HG03469 (cell line): ENCODE measurements at regions not wholly inside any gene's neighbourhood (a gene's known extent, or its start where the extent isn't known, plus 50 kb on each side); places are given as distances from the start of the nearest gene placed in this dataset.

Experiments used
- ATAC-seq: cut with Tn5 transposase; IDR thresholded peaks from one replicate; pipeline ENCODE4 v1.9.1; 2021; ENCODE audit warnings: mild to moderate bottlenecking, moderate library complexity, moderate number of reproducible peaks; ENCODE audit not compliant: unreplicated experiment

DNA sequence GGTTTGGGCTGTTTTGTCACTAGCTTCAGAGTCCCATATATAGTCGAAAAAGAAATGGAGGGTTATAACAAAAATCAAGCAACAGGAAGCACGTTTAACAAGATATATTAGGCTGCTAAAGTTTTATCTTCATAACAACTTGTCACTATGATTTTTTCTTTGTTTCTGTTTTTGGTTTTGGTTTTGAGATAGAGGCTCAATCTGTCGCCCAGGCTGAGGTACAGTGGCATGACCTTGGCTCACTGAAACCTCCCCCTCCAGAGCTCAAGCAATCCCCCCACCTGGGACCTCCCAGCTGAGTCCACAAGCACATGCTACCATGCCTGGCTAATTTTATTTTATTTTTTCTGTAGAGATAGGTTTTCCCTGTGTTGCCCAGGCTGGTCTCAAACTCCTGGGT, 2664.4 kb downstream of the ARAP2 start:
- no peak for ATAC-seq

DNA sequence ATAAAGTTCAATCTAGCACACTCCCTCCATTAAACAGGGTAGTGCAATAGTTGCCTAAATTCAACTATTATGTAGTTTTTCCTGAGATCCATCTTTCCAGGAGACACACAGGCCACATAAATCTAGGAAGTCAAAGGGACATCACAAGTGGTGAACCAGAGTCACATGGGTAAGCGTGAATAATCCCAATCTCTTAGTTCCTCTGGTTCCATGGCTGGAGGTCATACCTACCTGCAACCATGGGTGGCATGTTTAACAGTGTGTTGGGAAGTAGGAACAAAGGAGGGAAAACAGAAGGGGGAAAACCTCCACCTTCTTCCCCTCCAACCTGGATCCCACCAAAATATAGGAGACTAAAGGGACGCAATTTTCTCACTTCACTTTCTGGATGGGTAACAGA, 2651.6 kb downstream of the ARAP2 start:
- ATAC-seq = no peak

DNA sequence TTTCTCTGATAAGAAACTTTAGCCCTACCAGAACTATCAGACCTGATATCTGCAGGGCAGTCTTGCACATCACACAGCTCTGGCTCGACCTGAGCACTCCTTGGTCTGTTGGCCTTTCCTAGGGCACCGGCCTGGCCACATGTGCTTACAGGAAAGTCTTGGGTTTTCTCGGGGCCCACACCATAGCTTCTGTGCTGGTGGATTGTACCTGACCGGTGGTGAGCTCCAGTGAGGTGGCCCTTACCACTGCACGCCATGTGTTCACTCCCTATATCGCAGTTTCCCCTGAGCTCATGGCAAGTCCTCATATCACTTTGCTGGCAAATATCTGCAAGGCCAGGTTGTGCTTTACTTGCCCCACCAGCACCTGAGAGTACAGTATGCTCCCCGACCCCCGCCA, 2637.4 kb downstream of the ARAP2 start:
- no peak for ATAC-seq

DNA sequence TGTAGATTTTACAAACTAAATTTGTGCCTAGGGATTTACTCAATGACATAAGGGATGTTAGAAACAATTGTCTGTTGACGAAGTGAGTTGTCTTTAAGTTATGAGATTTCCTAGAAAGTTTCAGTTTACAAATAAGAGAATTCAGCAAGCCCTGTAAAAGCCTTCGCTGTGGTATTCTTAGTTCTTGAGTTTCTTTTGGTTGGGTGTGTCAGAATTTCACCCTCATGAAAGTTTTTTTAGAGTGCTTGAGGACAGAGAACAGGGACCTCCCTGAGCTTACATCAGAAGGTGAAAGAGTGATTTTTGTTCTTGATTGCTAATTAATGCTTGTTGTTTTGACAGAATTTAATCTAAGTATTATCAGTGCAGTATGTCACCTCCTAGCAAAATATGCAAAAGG, 2628.2 kb downstream of the ARAP2 start:
- no peak for ATAC-seq

DNA sequence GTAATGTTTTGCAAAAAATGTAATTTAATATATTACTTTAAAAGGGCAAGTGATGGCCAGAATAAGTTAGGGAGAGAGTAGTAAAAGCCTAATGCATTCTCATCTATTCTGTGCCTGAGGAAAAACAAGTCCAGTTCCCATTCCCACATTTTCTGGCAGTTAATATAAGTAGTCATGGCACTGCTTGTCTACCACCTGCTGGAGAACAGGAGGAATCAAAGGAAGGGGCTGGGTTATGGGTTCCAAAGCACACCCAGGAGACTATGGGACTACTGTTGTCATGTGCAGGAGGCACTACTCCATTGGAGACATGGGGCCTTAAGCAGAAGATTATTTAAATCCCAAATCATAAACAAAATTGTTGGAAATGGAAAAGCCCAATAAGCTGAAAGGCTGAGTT, 2618.6 kb downstream of the ARAP2 start:
- ATAC-seq = no peak

DNA sequence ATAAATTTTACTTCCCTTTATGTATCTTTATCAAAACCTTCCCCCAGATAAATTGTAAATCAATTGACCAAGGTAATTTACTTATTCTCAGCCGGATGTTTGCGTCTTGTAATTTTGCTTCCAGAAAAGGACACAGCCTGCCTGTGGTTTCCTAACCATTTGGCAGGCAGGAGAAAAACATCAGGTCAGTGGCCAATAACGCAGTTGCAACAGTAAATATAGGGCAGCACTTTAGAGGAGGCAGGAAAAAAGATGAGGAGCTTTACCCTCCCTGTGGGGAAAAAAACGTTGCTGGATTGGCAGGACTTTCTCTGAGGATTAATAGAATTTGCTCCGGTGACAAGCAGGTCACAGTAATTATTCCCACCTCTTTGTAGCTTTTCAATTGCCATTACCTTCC, 2618.1 kb downstream of the ARAP2 start:
- no peak for ATAC-seq

DNA sequence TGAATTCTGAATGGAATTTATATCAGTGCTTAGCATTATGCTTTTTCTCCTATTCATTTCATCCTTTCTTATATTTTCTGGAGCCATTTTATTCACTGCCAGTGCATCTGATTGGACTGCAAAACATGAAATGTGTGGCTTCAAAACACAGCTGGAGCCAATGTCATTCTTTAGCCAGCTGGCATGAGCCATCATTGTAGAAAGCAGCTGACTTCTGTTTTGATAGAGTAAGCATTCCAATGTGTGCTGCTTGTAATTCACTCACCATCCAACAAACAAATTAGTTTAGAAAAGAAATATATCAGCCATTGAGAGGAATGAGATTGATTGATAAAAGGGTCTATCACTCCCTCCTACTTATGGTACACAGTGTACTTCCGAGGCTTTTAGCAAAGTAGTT, 2616.0 kb downstream of the ARAP2 start:
- no peak for ATAC-seq

DNA sequence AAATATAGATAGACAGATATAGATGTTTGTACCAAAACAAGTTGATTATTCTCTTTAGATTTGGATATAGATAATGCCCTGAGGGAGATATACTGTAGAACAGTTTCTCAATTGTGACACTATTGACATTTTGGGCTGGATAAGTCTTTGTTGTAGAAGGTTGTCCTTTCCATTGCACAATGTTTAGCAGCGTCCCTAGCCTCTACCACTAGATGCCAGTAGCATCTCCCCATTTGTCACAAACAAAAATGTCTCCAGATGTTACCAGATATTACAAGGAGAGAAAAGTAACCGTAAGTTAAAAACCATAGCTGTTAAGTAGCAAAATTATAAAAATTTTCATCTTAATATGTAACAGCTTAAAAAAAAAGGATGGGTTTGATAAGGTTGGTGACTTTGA, 2595.3 kb downstream of the ARAP2 start:
- no peak for ATAC-seq

DNA sequence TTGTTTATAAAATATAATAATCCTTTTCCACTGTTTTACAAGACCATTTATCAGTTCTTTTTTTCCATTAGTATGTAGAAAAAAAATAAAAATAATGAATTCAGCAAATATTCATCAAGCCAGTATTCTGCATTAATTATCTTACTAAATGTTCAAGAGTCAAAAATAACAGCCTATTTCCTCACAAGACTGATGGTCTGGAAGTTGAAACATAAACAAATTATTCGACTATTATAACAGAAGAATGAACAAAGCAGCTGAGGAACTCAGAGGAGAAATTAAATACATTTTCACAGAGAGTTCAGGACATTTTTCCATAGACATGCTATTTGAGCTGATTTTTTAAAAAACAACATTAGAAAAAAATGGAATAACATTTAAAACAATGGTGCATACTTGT, 2594.8 kb downstream of the ARAP2 start:
- no peak for ATAC-seq

DNA sequence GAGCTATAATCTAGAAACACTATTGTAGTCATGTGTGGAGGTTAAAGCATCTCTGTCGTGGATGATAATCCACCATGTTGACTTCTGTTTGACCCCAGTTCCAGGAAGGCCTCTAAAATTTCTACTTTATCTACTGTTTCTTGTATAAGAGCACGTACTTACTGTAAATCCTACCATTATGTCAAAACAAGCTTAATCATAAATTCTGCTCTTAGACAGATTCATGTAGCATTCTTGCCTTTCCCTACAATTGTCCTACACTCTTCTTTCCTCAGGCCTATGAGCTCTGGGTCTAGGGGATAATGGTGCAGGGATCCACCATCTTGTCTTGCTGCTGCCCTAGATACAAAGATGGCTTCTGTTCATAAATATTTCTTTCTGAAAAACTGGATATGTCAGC, 2594.3 kb downstream of the ARAP2 start:
- no peak for ATAC-seq

DNA sequence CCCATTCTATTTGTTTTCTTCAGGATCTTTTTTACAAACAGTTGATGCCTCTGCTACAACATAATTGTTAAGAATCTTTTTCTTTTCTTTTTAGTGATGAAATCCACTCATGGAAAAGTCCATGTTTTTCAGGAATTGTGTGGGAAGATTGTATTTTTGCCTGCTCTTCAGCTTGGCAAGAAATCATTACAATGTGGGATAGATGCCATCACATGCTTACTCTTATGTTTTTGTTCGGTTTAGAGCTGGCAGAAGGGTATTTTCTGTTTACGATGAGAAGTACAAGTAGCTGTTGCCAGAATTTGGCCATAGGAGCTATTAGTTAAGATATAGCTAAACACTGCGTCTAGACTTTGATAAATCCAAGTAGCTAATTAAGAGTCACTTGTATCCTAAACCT, 2585.3 kb downstream of the ARAP2 start:
- no peak for ATAC-seq

DNA sequence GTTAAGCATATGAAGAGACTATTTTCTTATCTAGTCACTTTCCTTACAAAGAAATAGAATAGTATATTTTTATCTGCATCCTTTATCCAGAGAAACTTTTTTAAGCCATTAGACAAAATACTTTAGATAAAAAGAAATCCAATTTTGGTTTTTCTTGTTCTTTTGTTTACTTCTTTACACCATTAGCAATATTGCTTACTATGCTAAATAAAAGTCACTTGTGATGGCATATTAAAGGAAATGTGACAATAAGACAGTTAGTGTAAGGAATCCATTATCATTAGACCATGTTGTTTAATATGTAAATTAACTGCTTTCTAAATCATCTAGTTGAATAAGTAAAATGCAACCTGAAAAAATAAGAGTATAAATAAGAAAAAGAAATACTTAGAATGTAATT, 2582.7 kb downstream of the ARAP2 start:
- no peak for ATAC-seq

DNA sequence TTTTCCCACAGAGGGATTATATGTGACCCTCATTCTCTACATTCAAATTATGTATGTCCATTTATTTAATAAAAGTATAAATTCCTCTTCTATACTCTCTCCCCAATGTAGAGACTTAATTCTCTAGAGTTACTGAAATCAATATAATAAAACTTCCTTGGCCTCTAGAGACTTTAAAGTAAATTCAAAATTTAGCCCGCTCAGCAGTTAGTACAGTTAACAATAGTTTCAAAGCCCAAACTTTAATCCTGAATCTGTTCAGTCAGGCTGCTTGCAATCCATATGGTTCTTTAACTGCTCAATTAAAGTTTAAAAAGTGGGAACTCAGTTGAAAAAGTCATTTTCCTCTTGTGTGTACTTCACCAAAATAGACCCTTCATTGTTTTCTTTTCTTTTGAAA, 2558.4 kb downstream of the ARAP2 start:
- ATAC-seq = no peak

DNA sequence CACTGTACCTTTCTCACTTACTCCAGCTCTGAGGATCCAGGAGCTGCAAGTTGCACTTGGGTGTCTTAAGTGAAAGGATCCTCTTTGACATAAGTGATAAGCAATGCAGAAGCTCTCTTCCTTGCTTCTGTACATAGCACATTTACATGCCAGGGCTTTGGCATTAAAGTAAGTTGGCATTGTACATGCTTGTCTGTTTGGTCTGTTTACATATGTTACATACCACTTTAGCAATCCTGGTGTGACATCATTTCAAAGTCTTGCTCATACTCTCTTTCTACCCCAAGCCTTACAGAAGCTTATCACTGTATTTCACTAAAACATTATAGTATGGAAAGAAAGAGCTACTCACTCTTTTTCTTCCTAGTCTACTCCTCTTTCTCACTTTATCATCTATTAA, 2548.3 kb downstream of the ARAP2 start:
- no peak for ATAC-seq

DNA sequence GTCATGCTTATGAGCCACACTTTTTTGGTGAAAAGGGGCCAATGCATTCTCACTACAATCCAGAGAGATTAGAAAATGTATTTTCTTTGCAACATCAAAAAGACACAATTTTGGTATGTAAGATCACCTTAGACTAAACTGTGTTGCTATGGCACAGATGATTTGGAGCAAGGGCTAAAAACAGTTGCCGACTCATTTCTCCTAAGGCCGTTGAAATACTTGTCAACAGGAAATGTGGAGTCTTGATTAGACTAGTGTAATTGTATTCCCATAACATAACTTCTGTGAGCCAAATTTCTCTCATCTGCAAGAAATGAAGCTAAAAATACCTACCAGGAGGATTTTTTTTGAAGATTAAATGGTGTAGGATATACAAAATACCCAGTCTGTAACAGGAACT, 2547.7 kb downstream of the ARAP2 start:
- ATAC-seq = no peak

DNA sequence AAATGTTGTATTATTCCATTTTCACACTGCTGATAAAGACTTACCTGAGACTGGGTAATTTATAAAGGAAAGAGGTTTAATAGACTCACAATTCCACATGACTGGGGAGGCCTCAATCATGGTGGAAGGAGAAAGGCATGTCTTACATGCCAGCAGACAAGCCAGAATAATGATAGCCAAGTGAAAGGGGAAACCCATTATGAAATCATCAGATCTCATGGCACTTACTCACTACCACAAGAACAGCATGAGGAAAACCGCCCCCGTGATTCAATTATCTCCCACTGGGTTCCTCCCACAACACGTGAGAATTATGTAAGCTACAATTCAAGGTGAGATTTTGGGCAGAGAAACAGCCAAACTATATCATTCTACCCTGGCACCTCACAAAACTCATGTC, 2535.1 kb downstream of the ARAP2 start:
- ATAC-seq = no peak

DNA sequence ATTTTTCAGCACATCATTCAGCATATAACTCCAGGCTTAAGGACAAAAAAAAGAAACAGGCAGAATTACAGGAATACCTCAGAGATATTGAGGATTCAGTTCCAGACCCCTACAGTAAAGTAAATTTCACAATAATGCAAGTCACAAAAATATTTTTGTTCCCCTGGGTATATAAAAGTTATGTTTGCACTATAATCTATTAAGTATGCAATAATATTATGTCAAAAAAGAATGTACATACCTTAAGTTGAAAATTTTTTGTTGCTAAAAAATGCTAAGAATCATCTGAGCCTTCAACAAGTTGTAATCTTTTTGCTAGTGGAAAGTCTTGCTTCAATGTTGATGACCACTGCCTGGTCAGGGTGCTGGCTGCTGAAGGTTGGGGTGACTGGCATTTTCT, 2532.5 kb downstream of the ARAP2 start:
- ATAC-seq = no peak

DNA sequence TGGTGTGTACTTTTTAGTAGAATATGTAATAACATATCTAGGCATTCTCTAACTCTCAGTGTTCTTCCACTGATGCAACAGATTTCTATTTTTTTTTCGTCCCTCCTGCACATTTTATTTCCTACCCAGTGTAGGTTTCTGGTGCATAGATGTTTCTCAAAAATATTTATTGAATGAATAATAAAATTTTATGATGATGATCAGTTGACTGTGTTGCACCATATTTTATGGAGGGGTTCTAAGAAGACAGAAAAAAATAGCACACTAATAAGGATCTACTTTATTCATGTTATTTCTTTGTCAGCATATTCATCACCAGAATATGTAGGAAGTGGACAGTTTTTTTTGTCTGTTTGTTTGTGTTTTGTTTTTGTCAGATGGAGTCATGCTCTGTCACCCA, 2529.3 kb downstream of the ARAP2 start:
- no peak for ATAC-seq

DNA sequence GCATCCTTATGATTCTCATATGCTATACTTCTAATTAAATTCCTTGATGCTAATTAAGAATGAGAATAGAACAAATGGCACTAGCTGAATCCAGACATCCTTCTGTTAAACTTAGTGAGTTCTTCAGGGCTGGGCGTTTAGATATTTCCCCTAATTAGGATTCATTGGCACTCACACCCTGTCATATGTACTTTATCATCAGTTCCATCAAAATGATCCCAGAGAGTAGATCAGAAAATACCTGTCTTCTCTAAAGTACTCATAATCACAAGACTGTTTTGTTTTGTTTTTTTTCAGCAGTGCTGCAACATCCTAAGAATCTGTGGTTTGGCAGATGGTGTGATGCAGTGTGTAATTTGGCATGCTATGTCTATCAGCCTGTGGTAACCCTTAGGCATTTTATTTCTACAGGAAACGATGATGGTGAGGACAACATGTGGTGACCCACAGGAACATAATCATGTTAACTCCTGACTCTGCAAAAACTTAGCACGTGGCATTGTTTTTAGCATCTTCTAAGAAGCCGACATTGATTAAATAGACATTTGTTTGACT, 2528.4 kb downstream of the ARAP2 start:
- ATAC-seq = no peak

DNA sequence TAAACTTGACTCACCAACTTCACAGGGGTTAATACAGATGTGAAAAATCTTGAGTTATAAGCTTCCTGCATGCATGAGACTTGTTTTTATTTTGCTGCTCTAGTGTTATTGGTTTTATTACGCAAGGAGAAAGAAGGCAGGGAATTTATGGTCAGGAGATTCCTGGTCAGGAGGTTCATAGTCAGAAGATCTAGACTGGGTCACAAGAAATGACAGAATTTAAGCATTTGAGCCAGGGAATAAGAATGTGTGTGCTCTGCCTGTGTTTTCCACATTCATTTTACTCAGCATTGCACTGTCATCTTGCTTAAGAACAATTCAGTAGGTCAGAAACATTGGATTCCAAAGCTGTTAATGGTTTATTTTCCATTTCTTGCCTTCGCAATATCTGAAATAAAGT, 2522.1 kb downstream of the ARAP2 start:
- no peak for ATAC-seq

DNA sequence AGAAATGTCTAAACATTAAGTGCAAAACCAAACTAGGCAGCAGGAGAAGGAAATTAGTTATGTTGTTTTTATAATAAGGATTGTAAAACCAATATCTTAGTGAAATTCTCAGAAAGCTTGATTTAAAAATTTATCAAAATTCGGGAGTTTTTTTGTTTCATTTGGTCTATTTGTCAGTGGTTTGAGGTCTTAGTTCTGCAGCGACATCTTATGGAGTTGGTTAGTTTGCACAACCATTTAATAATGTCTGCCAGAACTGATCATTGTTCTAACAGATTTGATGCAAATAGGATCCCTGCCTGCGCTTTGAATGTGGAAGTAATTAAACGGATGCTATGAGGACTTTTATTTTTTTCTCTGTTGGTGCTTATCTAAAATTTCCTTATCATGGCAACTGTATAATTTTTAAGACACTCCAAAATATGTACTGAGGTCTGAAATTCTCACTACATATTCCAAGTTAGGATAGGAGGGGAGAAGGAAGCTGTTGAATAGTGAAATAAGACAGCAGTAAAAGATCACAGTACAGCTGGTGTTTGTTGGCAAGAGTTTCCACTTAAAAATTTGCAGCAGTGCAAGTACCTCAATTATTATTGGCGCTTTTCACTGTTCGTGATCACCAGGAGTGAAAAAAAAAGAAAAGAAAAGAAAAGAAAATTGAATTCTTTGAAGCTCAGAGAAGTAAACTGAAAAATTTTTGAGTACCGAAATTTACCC, 2521.4 kb downstream of the ARAP2 start:
- no peak for ATAC-seq

DNA sequence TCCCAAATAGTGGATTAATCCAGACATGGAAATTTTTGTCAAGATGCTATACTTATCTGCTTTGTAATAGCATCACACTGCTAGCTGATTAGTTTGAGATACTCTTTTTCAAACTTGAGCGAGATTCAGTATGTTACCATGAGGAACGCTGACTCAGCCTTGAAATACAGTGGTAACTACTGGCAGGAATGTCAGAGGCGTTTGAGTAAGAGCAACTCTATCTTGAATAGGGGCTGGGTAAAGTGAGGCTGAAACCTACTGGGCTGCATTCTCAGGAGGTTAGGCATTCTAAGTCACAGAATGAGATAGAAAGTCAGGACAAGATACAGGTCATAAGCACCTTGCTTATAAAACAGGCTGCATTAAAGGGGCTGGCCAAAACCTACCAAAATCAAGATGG, 2519.6 kb downstream of the ARAP2 start:
- no peak for ATAC-seq

DNA sequence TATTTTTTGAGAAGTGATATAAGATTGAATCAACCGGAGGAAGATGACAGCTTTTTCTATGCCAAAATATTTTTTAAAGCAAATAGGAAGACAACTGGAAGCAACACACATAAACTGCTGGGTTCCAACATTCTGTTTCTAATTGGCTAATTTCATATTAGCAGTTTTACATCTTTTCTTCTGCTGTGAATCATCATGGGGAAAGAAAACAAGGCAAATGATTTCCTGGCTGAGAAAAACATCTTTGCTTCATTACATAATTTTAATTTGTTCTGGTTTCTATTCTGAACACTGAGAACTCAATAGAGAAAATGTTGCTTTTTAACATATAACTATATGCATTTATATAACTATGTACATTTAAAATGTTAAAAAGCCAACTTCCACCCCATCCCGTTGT, 2518.5 kb downstream of the ARAP2 start:
- ATAC-seq = no peak
